OCI-LY7 (cell line): ENCODE measurements at regions not wholly inside any gene's neighbourhood (a gene's known extent, or its start where the extent isn't known, plus 50 kb on each side); places are given as distances from the start of the nearest gene placed in this dataset.

Experiments used
- BruUV-seq: library from RNA; stranded (reverse); fragments of 400-500 nt; replicated peaks from 2 replicates; lab custom pipeline; 2021; lab: Mats Ljungman, UMichigan
- CTCF ChIA-PET: fragments of 300-600 bp; sonication (Branson Sonifier 250); formaldehyde crosslinking; loops from one replicate; lab custom pipeline; 2022; ENCODE audit warnings: antibody characterized with exemption; ENCODE audit not compliant: unreplicated experiment; lab: Charles Lee
- POLR2A ChIA-PET: fragments of 300-600 bp; sonication (Branson Sonifier 250); formaldehyde crosslinking; loops from one replicate; lab custom pipeline; 2022; ENCODE audit warnings: antibody characterized with exemption; lab: Charles Lee
- DNase-seq: peaks from one replicate; pipeline ENCODE4 v3.0.0-alpha.2; 2015; ENCODE audit warnings: low spot score
- H2AFZ ChIP-seq: fragments of 200-600 bp; sonication (generic), shearing (Covaris generic); 2 replicates; pipeline ENCODE4 v1.6.1; 2014; ENCODE audit warnings: mild to moderate bottlenecking, antibody characterized with exemption, low read length, moderate library complexity
- H3K27ac ChIP-seq: fragments of 200-600 bp; sonication (generic); 2 replicates; pipeline ENCODE4 v1.5.1; 2014; ENCODE audit warnings: mixed run types, low read depth, mild to moderate bottlenecking, moderate library complexity, low read length, inconsistent platforms; ENCODE audit not compliant: poor library complexity, severe bottlenecking
- H3K36me3 ChIP-seq: fragments of 200-600 bp; sonication (generic); 2 replicates; pipeline ENCODE4 v1.6.1; 2014; ENCODE audit warnings: mild to moderate bottlenecking, antibody characterized with exemption, low read length, moderate library complexity, mixed read lengths; ENCODE audit not compliant: insufficient read depth
- H3K4me1 ChIP-seq: fragments of 200-600 bp; sonication (generic); 2 replicates; pipeline ENCODE4 v1.5.1; 2014; ENCODE audit warnings: mild to moderate bottlenecking, low read length; ENCODE audit not compliant: insufficient read depth, poor library complexity, severe bottlenecking
- H3K4me2 ChIP-seq: fragments of 200-600 bp; sonication (generic); 2 replicates; pipeline ENCODE4 v1.6.1; 2014; ENCODE audit warnings: mild to moderate bottlenecking, low read length
- H3K4me3 ChIP-seq: fragments of 200-600 bp; sonication (generic); 2 replicates; pipeline ENCODE4 v1.5.1; 2014; ENCODE audit warnings: mild to moderate bottlenecking, low read depth, low read length; ENCODE audit not compliant: poor library complexity, severe bottlenecking
- H3K79me2 ChIP-seq: fragments of 200-600 bp; sonication (generic); 2 replicates; pipeline ENCODE4 v1.6.1; 2016; ENCODE audit warnings: low read depth, mild to moderate bottlenecking, low read length, moderate library complexity, mixed read lengths; ENCODE audit not compliant: insufficient read depth
- H3K9me2 ChIP-seq: fragments of 200-600 bp; sonication (generic); 2 replicates; pipeline ENCODE4 v1.6.1; 2016; ENCODE audit warnings: mild to moderate bottlenecking, low read length, mixed read lengths; ENCODE audit not compliant: insufficient read depth
- H3K9me3 ChIP-seq: fragments of 200-600 bp; sonication (generic); 2 replicates; pipeline ENCODE4 v1.6.1; 2014; ENCODE audit warnings: mild to moderate bottlenecking, mixed run types, low read length, mixed read lengths
- H4K20me1 ChIP-seq: fragments of 200-600 bp; sonication (generic); 2 replicates; pipeline ENCODE4 v1.6.1; 2014; ENCODE audit warnings: mild to moderate bottlenecking, antibody characterized with exemption, low read length, moderate library complexity, mixed read lengths; ENCODE audit not compliant: insufficient read depth
- CTCF ChIP-seq: fragments of 200-600 bp; sonication (generic); conservative IDR thresholded peaks from 2 replicates; pipeline ENCODE4 v1.5.1; 2014; ENCODE audit warnings: mild to moderate bottlenecking, antibody characterized with exemption, low read length, moderate library complexity, mixed read lengths
- EZH2phosphoT487 ChIP-seq: fragments of 200-600 bp; sonication (generic); IDR thresholded peaks from 2 replicates; pipeline ENCODE4 v1.6.1; 2018; ENCODE audit warnings: low read depth, borderline replicate concordance, mild to moderate bottlenecking, mixed run types, antibody characterized with exemption, low read length, moderate library complexity, mixed read lengths
- intact Hi-C: fragments of 100-400 bp; cut with micrococcal nuclease; formaldehyde crosslinking; loops from one replicate; pipeline ENCODE4 v1.10.0; 2022; ENCODE audit not compliant: unreplicated experiment

- intact Hi-C loops = no loop called here
- CTCF ChIA-PET = no interaction called here
- TF ChIP-seq EZH2phosphoT487 (no peak), CTCF (no peak)
- no peaks in the 10 kb centered on the region for H3K9me3 ChIP-seq
- no TSS peak for BruUV-seq
- no peaks in the 10 kb centered on the region for H3K79me2 ChIP-seq
- H2AFZ ChIP-seq = no peak overlapping the region
- no peaks in the 10 kb centered on the region for H3K36me3 ChIP-seq
- H3K4me3 ChIP-seq = no peak overlapping the region
- peaks cover 8% of the 10 kb centered on the region for H3K4me1 ChIP-seq
- H3K9me2 ChIP-seq = no peaks in the 10 kb centered on the region
- POLR2A ChIA-PET = no interaction called here
- no peak overlapping the region for H3K27ac ChIP-seq
- no peak for DNase-seq
- no peak overlapping the region for H3K4me2 ChIP-seq
- H4K20me1 ChIP-seq = no peaks in the 10 kb centered on the region
Measured at GRCh38 chr18:46312221-46312620, 208.0 kb downstream of the HAUS1 start.

GRCh38 chr18:46313521-46313920 is 209.3 kb downstream of the HAUS1 start:
- DNase-seq = no peak
- H3K27ac ChIP-seq = no peak overlapping the region
- no peaks in the 10 kb centered on the region for H3K9me2 ChIP-seq
- no peak for TF ChIP-seq EZH2phosphoT487
- TF ChIP-seq CTCF = no peak
- H3K4me1 ChIP-seq = peaks cover 8% of the 10 kb centered on the region
- H4K20me1 ChIP-seq = no peaks in the 10 kb centered on the region
- no peak overlapping the region for H2AFZ ChIP-seq
- no peaks in the 10 kb centered on the region for H3K36me3 ChIP-seq
- no peaks in the 10 kb centered on the region for H3K9me3 ChIP-seq
- intact Hi-C loops = no loop called here
- H3K4me3 ChIP-seq = no peak overlapping the region
- BruUV-seq = no TSS peak
- H3K4me2 ChIP-seq = no peak overlapping the region
- H3K79me2 ChIP-seq = no peaks in the 10 kb centered on the region
- CTCF ChIA-PET = no interaction called here
- POLR2A ChIA-PET = no interaction called here

GRCh38 chr18:46314011-46314410 is 209.8 kb downstream of the HAUS1 start:
- CTCF ChIA-PET = no interaction called here
- H2AFZ ChIP-seq = no peak overlapping the region
- H3K36me3 ChIP-seq = no peaks in the 10 kb centered on the region
- H3K9me2 ChIP-seq = no peaks in the 10 kb centered on the region
- no peaks in the 10 kb centered on the region for H4K20me1 ChIP-seq
- POLR2A ChIA-PET = no interaction called here
- no peak overlapping the region for H3K4me3 ChIP-seq
- no peak overlapping the region for H3K4me2 ChIP-seq
- BruUV-seq = no TSS peak
- no peak overlapping the region for H3K27ac ChIP-seq
- DNase-seq = no peak
- H3K9me3 ChIP-seq = no peaks in the 10 kb centered on the region
- peaks cover 8% of the 10 kb centered on the region for H3K4me1 ChIP-seq
- intact Hi-C loops = no loop called here
- TF ChIP-seq EZH2phosphoT487 (no peak), CTCF (no peak)
- H3K79me2 ChIP-seq = no peaks in the 10 kb centered on the region
